ENCODE measurements at regions not wholly inside any gene's neighbourhood (a gene's known extent, or its start where the extent isn't known, plus 50 kb on each side); places are given as distances from the start of the nearest gene placed in this dataset.

DNA sequence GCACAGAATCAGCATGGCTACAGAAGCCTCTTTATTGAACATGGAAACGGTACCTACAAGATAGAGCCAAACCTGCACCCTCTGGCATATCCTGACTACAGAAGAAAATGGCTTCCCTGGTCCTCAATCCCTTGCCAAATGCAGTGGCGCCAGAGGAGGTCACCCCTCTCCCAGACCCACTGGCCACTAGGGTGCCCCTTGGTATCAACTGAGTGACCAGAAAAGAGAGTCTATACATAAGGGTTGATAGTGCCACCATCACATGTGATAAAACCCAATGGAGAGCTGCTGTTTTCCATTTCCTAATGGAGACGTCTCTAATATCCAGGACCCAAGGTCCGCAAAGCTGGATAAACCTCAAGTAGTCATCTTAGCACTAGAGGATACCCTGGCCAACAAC lies 52.7 kb upstream of the ALK start:
- no peak for DNase-seq

DNA sequence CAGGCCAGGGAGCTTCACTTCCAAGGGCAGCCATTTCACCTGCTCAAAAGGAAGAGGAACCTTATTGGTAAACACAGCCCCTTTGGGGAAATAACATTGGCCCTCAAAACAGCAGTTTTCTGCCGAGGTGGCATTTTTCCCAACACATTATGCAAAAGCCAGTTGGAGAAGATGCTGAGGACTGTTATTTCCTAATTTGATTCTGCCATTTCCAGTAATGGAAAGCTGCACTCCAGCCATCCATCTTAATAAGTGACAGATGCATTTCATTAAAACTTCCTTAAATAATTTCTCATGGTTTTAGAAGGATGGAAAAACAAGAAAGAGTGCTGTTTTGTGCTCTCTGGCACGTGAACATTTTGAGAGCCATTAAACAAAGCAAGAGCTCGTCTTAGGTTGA lies 55.9 kb upstream of the ALK start:
- no peak for DNase-seq

GRCh38 chr2:29981402-29981801 lies 60.0 kb upstream of the ALK start:
- no peak for DNase-seq

GRCh38 chr2:29983308-29983707 lies 61.9 kb upstream of the ALK start:
- DNase-seq = no peak

- DNase-seq = no peak
These were observed 65.8 kb upstream of the ALK start for GRCh38 chr2:29987146-29987545.

- DNase-seq = no peak
These were observed 68.7 kb upstream of the ALK start for GRCh38 chr2:29990129-29990528.

GRCh38 chr2:29991086-29991485 lies 69.7 kb upstream of the ALK start:
- DNase-seq = no peak

DNA sequence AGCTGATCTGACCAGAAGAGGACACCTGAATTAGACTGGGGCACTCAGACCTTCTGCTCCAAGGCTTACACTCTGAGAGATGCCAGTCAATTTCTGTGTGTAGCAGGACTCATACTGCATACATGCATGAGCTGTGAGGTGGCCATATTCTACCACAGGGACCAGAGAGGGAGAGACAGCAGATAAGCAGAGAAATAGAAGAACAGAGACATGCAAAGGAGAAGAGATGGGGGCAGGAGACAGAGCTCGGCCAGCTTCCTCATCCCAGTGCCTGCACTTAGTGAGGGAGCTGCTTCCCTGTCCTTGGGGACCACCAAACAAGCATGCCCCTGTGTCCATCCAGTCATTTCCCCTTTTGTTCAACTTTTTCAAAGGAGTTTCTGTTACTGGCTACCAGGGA lies 73.9 kb upstream of the ALK start:
- no peak for DNase-seq

- no peak for DNase-seq
These were observed 81.7 kb upstream of the ALK start for GRCh38 chr2:30003128-30003527.

GRCh38 chr2:30022444-30023071 lies 101.2 kb upstream of the ALK start:
- DNase-seq = no peak

GRCh38 chr2:30024281-30024680 lies 102.9 kb upstream of the ALK start:
- DNase-seq = no peak

DNA sequence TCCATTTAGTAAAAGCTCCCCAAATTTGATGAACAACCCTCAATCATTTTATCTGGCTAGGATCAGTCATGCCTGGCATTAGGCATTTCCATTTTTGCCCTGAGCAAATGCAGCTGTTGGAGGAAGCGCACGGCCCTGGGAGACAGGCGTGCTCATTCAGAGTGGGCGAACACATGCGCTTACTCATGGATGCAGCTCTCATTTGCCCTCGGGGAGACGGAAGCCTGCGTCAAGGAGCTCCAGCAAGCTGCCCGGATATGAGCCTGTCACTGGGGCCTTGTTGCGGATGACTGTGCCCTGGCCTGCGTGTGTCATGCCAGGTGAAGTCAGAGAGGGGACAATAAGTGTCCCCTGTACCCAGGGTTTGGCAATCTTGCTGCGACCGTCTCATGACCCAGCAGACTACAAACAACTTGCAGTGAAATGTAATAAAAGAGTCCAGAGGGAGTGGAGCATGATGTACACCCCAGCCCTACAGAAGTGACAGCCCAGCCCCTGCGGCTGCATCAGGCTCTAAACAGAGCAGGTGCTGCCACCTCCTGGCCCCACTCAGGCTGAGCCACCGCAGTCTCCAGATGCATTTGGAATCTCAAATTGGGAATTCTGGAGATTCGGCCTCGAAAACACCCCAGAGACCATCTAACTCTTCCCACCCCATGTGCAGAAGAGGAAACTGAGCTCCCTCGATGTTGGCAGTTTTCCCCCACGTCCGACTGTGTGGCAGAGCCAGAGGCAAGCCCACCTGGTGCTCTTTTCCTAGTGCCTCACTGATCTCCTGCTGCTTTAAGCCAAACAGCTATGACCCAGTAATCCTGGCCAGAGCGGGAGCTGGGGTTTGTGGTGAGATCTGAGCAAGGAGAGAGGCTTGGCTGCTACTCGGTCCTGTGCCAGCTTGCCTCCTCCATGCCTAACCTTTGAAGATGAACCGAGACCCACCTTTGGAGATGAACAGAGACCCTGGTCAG lies 105.0 kb upstream of the ALK start:
- DNase-seq = peak; percentile 11

DNA sequence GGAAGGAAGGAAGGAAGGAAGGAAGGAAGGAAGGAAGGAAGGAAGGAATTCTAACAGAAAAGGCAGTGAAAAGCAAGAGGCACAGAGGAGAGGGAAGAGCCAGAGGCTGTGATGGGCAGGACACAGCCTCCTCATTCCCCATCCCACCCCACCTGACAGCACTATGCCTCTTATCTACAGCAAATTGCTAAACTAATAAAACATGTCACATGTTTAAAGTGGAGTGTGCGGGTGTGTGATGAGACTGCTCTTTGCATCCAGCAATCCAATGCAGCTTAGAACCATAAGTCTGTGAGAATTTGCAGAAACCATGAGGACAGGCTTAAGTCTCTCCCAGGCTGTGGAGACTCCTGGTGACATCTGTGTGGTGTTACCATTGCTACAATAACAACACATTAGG lies 108.4 kb upstream of the ALK start:
- no peak for DNase-seq

- DNase-seq = no peak
These were observed 109.0 kb upstream of the ALK start for GRCh38 chr2:30030361-30030760.

GRCh38 chr2:30031184-30031583 lies 109.8 kb upstream of the ALK start:
- DNase-seq = no peak

DNA sequence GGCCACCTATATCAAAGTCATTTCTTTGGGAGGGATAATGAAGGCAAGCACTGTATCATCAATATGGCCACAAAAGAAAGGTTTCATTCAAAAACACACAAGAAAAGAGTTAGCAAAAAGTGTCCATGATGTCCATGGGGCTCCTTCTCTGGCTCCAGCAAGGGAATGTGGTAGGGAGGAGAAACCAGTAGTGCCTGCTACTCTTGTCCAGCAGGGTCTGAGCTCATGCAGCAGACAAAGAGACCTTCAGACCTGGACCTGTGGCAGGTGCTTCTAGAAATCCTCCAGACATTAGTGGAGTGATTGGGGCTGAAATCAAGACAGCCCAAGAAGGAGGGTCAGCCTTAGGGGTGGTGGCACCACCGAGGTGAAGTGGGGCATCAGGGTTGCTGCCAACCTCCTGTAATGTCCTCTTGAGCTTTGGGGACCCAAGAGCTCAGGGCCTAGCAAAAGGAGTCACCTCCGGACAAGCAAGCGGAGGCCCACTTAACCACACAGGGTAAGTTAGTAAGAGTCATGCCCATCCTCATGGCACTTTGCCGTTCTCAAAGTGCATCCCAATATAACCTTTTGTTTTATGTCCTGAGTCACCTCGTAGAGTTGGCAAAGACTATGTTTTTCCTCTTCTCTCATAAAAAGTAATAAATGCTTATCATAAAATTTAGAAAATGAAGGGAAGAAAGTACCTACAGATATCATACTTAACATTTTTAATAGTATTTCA lies 112.6 kb upstream of the YPEL5 start:
- DNase-seq = no peak

DNA sequence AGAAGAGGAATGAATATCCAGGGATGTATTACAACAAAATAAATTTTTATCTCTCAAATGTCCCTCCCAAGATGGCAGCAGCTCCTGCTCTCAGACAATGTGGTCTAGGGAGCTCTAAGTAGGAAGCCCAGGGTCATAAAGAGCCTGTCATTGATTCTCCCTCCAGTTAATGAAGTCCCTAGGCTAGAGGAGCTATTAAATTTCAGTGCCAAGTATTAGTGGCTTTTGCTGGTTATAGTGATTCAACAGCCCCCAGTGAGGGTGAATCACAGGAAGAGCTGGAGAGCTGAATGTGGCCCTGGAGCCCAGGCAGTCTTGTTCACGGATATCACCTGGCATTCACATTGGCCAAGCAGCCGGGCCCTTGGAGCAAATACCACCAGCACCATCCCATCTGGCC lies 109.8 kb upstream of the YPEL5 start:
- DNase-seq = no peak

- DNase-seq = no peak
These were observed 108.4 kb upstream of the YPEL5 start for GRCh38 chr2:30038419-30038818.

DNA sequence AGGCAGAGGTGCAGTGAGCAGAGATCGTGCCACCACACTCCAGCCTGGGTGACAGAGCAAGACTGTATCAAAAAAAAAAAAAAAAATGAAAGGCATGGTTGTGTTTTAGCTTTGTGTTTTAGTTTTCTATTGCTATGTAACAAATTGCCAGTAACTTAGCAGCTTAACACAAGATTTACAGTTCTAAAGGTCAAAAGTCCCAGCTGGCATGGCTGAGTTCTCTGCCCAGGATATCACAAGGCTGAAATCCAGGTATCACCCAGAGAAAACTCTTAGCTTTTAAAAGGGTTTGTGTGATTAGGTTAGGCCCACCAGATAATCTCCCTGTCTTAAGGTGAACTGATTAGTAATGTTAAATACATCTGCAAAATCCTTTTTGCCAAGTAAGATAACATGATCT lies 107.7 kb upstream of the YPEL5 start:
- no peak for DNase-seq

- no peak for DNase-seq
These were observed 106.7 kb upstream of the YPEL5 start for GRCh38 chr2:30040147-30040546.

DNA sequence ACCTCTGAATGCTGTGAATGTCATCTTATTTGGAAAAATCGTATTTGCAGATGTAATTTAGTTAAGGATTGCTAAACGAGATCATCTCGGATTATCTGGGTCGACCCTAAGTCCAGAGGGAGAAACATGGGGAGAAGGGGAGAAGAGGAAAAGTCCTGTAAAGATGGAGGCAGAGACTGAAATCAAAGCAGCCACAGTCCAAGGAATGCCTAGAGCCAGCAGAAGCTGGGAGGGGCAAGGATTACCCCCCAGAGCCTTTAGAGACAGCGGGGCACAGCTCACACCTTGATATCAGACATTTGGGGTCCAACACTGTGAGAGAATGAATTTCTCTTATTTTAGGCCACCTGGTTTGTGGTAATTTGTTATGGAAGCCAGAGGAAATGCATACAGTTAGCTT lies 104.9 kb upstream of the YPEL5 start:
- no peak for DNase-seq

DNA sequence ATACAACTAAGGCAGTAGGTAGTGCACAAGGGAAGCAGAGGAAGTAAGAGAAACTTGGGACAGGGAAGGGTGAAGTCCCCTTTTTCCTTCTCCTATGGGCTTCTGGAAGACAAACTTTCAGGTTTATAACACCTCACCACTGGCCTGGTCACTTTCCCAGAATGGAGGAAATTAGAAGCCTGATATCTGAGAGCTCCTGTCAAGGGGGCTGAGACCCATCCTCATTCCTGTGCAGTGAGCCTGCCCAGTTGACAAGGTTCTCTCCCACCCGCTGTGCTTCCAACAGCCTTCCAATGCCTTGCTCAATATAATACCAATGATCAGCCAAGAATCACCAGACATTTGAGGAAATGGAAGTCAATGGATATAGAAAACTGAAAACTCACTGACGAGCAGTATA lies 100.4 kb upstream of the YPEL5 start:
- no peak for DNase-seq

GRCh38 chr2:30046979-30047378 lies 99.8 kb upstream of the YPEL5 start:
- no peak for DNase-seq

DNA sequence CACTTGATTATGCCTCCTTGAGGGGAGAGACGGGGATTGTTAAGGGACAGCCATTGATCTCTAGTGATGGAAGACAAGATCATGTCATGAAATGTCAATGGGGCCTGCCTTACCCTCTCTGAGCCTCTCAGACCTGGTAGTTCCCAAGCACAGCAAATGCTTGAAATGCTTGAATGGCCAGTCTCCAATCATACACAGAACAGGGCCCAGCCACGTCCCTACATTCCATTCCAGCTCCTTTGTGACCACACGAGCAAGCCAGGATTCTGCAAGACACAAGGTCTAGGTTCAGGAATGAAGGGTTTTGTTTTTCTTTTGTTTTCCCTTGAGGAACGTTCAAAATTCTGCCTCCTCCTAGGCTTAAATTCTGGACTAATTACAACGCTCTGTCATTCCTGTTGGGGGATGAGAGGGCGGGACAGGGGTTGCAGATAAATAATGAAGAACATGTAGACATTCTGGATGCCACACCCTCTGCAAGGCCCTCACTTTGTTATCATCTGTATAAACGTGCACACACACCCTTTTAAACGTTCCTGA lies 98.1 kb upstream of the YPEL5 start:
- no peak for DNase-seq

Data from activated CD4-positive, alpha-beta T cell treated with anti-CD3 and anti-CD28 coated beads for 48 hours (primary cell).